Hypothalamus (tissue), 51 donors: ENCODE measurements at regions not wholly inside any gene's neighbourhood (a gene's known extent, or its start where the extent isn't known, plus 50 kb on each side); places are given as distances from the start of the nearest gene placed in this dataset.
"Not testable (repeated sequence)": the region's sequence is repeated elsewhere in the genome, so short reads cannot be mapped to it uniquely, and the experiment has no call there.

Experiments used
- DNase-seq, 51 donors: peaks; one replicate each; lab custom pipeline; 2025; lab: John Stamatoyannopoulos, UW

- no peak for DNase-seq
Observed at GRCh38 chr22:22123118-22123959, 121.2 kb upstream of the VPREB1 start.

GRCh38 chr22:22122348-22123117 is 122.1 kb upstream of the VPREB1 start:
- DNase-seq = no peak

GRCh38 chr22:22121445-22121844 is 123.1 kb upstream of the VPREB1 start:
- DNase-seq = no peak

GRCh38 chr22:22120160-22120559 is 124.4 kb upstream of the VPREB1 start:
- no peak for DNase-seq

- DNase-seq = no peak
Observed at GRCh38 chr22:22118987-22119386, 125.6 kb upstream of the VPREB1 start.

GRCh38 chr22:22117864-22118544 is 126.6 kb upstream of the VPREB1 start:
- not testable (repeated sequence) for DNase-seq

- not testable (repeated sequence) for DNase-seq
Observed at GRCh38 chr22:22116997-22117770, 127.4 kb upstream of the VPREB1 start.

- DNase-seq = no peak
Observed at GRCh38 chr22:22113701-22114100, 130.9 kb upstream of the VPREB1 start.

GRCh38 chr22:22112533-22113294 is 130.1 kb upstream of the TOP3B start:
- DNase-seq = no peak

GRCh38 chr22:22111983-22112382 is 129.4 kb upstream of the TOP3B start:
- no peak for DNase-seq

- no peak for DNase-seq
Observed at GRCh38 chr22:22111267-22111751, 128.7 kb upstream of the TOP3B start.

GRCh38 chr22:22110548-22111266 is 128.1 kb upstream of the TOP3B start:
- peak in 40 of 51 donors; percentile 2 to 73 (median 22) for DNase-seq

GRCh38 chr22:22109693-22110466 is 127.3 kb upstream of the TOP3B start:
- DNase-seq = no peak

- DNase-seq = no peak
Observed at GRCh38 chr22:22106855-22107254, 124.3 kb upstream of the TOP3B start.

GRCh38 chr22:22105364-22105763 is 122.8 kb upstream of the TOP3B start:
- no peak for DNase-seq

GRCh38 chr22:22103078-22103875 is 120.7 kb upstream of the TOP3B start:
- no peak for DNase-seq
